Neural cell (in vitro differentiated cells): ENCODE measurements at regions not wholly inside any gene's neighbourhood (a gene's known extent, or its start where the extent isn't known, plus 50 kb on each side); places are given as distances from the start of the nearest gene placed in this dataset.

Experiments used
- H2AFZ ChIP-seq: fragments of 200-600, 300-800 bp; sonication (generic), shearing (Covaris generic); 2 replicates; pipeline ENCODE4 v1.6.0; 2014; ENCODE audit warnings: low read depth, mild to moderate bottlenecking, antibody characterized with exemption, low read length, moderate library complexity
- H3F3A ChIP-seq: fragments of 200-600 bp; shearing (Covaris generic); 2 replicates; pipeline ENCODE4 v1.6.1; 2016; ENCODE audit warnings: mild to moderate bottlenecking, moderate library complexity, mixed read lengths, antibody characterized with exemption, low read length; ENCODE audit not compliant: insufficient read depth, poor library complexity, severe bottlenecking
- H3K27ac ChIP-seq: fragments of 200-600, 300-800 bp; sonication (generic), shearing (Covaris generic); 2 replicates; pipeline ENCODE4 v1.5.1; 2014; ENCODE audit warnings: mild to moderate bottlenecking, low read length, moderate library complexity
- H3K27me3 ChIP-seq: fragments of 300-800, 200-600 bp; sonication (generic), shearing (Covaris generic); 2 replicates; pipeline ENCODE4 v1.6.0; 2014; ENCODE audit warnings: mild to moderate bottlenecking, low read depth, low read length, moderate library complexity; ENCODE audit not compliant: insufficient read depth
- H3K36me3 ChIP-seq: fragments of 300-800, 200-600 bp; sonication (generic), shearing (Covaris generic); 2 replicates; pipeline ENCODE4 v1.5.1; 2014; ENCODE audit warnings: mild to moderate bottlenecking, antibody characterized with exemption, low read length, moderate library complexity; ENCODE audit not compliant: insufficient read depth
- H3K4me2 ChIP-seq: fragments of 300-800, 200-600 bp; sonication (generic), shearing (Covaris generic); 2 replicates; pipeline ENCODE4 v1.6.0; 2014; ENCODE audit warnings: mild to moderate bottlenecking, low read length
- H3K4me3 ChIP-seq: fragments of 300-800, 200-600 bp; sonication (generic), shearing (Covaris generic); 2 replicates; pipeline ENCODE4 v1.5.1; 2014; ENCODE audit warnings: mild to moderate bottlenecking, low read length, moderate library complexity
- H3K79me2 ChIP-seq: fragments of 200-600 bp; shearing (Covaris generic); replicated peaks from 2 replicates; pipeline ENCODE4 v1.6.0; 2014; ENCODE audit warnings: mild to moderate bottlenecking, low read length, moderate library complexity; ENCODE audit not compliant: insufficient read depth
- H3K9ac ChIP-seq: fragments of 300-800, 200-600 bp; sonication (generic), shearing (Covaris generic); 2 replicates; pipeline ENCODE4 v1.6.1; 2016; ENCODE audit warnings: mild to moderate bottlenecking, low read length, mixed read lengths
- H3K9me2 ChIP-seq: fragments of 200-600 bp; shearing (Covaris generic); 2 replicates; pipeline ENCODE4 v1.6.1; 2016; ENCODE audit warnings: mild to moderate bottlenecking, low read length, mixed read lengths; ENCODE audit not compliant: insufficient read depth
- H3K9me3 ChIP-seq: fragments of 200-600, 300-800 bp; sonication (generic), shearing (Covaris generic); 2 replicates; pipeline ENCODE4 v1.6.1; 2016; ENCODE audit warnings: mild to moderate bottlenecking, mixed run types, low read length, moderate library complexity, mixed read lengths
- H4K20me1 ChIP-seq: fragments of 200-600 bp; shearing (Covaris generic); 2 replicates; pipeline ENCODE4 v1.6.1; 2016; ENCODE audit warnings: mild to moderate bottlenecking, mixed run types; ENCODE audit not compliant: insufficient read depth
- CTCF ChIP-seq: fragments of 450-650 bp; IDR thresholded peaks from 2 replicates; pipeline ENCODE4 v1.5.1; 2014; ENCODE audit warnings: antibody characterized with exemption, mild to moderate bottlenecking, moderate library complexity; ENCODE audit not compliant: poor library complexity, severe bottlenecking
- EP300 ChIP-seq: fragments of 450-650 bp; conservative IDR thresholded peaks from 2 replicates; pipeline ENCODE4 v1.6.1; 2014; ENCODE audit warnings: antibody characterized with exemption, mild to moderate bottlenecking, moderate library complexity; ENCODE audit not compliant: poor library complexity, severe bottlenecking
- EZH2 ChIP-seq: fragments of 200-600, 300-800 bp; shearing (Covaris generic), sonication (generic); IDR thresholded peaks from 2 replicates; pipeline ENCODE4 v1.6.1; 2014; ENCODE audit warnings: antibody characterized with exemption, low read length, borderline replicate concordance, mild to moderate bottlenecking; ENCODE audit not compliant: insufficient read depth, poor library complexity, severe bottlenecking
- MXI1 ChIP-seq: fragments of 450-650 bp; conservative IDR thresholded peaks from 2 replicates; pipeline ENCODE4 v1.6.1; 2014; ENCODE audit warnings: antibody characterized with exemption, mild to moderate bottlenecking; ENCODE audit not compliant: poor library complexity, severe bottlenecking
- POLR2AphosphoS5 ChIP-seq: IDR thresholded peaks from 2 replicates; pipeline ENCODE4 v1.6.1; 2012
- RAD21 ChIP-seq: fragments of 450-650 bp; conservative IDR thresholded peaks from 2 replicates; pipeline ENCODE4 v1.6.1; 2014; ENCODE audit warnings: antibody characterized with exemption, mild to moderate bottlenecking, moderate library complexity
- SMC3 ChIP-seq: fragments of 450-650 bp; conservative IDR thresholded peaks from 2 replicates; pipeline ENCODE4 v1.6.1; 2014; ENCODE audit warnings: antibody characterized with exemption, mild to moderate bottlenecking, moderate library complexity; ENCODE audit not compliant: poor library complexity
- TAF1 ChIP-seq: IDR thresholded peaks from 2 replicates; pipeline ENCODE4 v1.6.1; 2012; ENCODE audit warnings: low read depth
- TF ChIP-seq, protein P1 (sequence below): IDR thresholded peaks from 2 replicates; pipeline ENCODE4 v1.6.1; 2012; ENCODE audit warnings: borderline replicate concordance

GRCh38 chr4:80145739-80146138, 51.6 kb upstream of the PRDM8 start:
- Histone ChIP-seq H3K9me2 (no peaks in the 10 kb centered on the region), H3K9ac (no peak overlapping the region), H3K27ac (no peak overlapping the region), H3F3A (peaks cover 4% of the 10 kb centered on the region), H3K79me2 (no peaks in the 10 kb centered on the region), H3K36me3 (no peaks in the 10 kb centered on the region), H3K27me3 (no peaks in the 10 kb centered on the region), H4K20me1 (no peaks in the 10 kb centered on the region), H2AFZ (no peak overlapping the region), H3K4me2 (no peak overlapping the region), H3K9me3 (no peaks in the 10 kb centered on the region), H3K4me3 (no peak overlapping the region)
- TF ChIP-seq MXI1 (no peak), TAF1 (no peak), CTCF (no peak), RAD21 (no peak), SMC3 (no peak), EP300 (no peak), EZH2 (no peak), POLR2AphosphoS5 (no peak)
- TF ChIP-seq, protein P1, sequence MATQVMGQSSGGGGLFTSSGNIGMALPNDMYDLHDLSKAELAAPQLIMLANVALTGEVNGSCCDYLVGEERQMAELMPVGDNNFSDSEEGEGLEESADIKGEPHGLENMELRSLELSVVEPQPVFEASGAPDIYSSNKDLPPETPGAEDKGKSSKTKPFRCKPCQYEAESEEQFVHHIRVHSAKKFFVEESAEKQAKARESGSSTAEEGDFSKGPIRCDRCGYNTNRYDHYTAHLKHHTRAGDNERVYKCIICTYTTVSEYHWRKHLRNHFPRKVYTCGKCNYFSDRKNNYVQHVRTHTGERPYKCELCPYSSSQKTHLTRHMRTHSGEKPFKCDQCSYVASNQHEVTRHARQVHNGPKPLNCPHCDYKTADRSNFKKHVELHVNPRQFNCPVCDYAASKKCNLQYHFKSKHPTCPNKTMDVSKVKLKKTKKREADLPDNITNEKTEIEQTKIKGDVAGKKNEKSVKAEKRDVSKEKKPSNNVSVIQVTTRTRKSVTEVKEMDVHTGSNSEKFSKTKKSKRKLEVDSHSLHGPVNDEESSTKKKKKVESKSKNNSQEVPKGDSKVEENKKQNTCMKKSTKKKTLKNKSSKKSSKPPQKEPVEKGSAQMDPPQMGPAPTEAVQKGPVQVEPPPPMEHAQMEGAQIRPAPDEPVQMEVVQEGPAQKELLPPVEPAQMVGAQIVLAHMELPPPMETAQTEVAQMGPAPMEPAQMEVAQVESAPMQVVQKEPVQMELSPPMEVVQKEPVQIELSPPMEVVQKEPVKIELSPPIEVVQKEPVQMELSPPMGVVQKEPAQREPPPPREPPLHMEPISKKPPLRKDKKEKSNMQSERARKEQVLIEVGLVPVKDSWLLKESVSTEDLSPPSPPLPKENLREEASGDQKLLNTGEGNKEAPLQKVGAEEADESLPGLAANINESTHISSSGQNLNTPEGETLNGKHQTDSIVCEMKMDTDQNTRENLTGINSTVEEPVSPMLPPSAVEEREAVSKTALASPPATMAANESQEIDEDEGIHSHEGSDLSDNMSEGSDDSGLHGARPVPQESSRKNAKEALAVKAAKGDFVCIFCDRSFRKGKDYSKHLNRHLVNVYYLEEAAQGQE = no peak

DNA sequence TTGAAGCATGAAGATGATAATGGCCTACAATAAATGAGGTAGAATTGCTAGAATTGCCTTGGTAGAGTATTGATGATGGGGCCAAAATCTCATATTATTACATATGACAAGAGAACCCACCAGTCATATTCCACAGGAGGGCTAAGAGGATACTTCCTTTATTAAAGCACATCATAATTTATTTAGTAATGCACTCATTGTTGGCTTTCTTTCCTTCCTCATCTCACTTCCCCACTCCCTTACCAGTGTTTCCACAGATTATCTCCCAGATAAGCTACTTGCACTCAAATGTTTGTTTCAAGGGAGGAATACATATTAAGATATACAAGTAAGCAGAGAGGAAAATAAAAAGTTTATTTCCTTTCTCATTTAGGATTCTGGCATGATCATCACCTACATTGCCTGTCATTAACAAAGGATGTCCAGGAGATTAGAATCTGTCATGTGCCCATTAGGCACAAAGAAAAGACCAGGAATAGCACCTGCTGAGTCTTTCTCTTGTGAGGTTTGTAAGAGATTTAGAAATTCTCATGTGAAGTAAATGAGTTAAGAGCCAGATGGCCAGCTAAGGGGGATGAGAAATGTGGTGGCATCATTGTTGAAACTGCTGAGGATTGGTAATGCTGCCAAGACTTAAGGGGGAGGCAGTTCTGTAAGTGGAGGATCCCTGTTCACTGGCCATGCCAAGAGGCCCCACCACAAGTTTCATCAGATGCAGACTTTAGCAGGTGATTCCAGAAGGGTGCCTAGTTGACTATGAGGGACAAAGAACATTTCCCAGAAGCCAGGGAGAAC, 52.4 kb upstream of the PRDM8 start:
- Histone ChIP-seq H4K20me1 (no peaks in the 10 kb centered on the region), H3K27me3 (no peaks in the 10 kb centered on the region), H3K36me3 (no peaks in the 10 kb centered on the region), H3K9me2 (no peaks in the 10 kb centered on the region), H3F3A (no peaks in the 10 kb centered on the region), H3K79me2 (no peaks in the 10 kb centered on the region), H3K9ac (no peak overlapping the region), H3K4me2 (no peak overlapping the region), H3K4me3 (no peak overlapping the region), H3K27ac (no peak overlapping the region), H3K9me3 (no peaks in the 10 kb centered on the region), H2AFZ (no peak overlapping the region)
- TF ChIP-seq RAD21 (no peak), SMC3 (no peak), POLR2AphosphoS5 (no peak), MXI1 (no peak), EP300 (no peak), TAF1 (no peak), EZH2 (no peak), CTCF (no peak)
- TF ChIP-seq, protein P1 = no peak
